OCI-LY7 (cell line): ENCODE measurements at regions not wholly inside any gene's neighbourhood (a gene's known extent, or its start where the extent isn't known, plus 50 kb on each side); places are given as distances from the start of the nearest gene placed in this dataset.

Source experiments
- EZH2phosphoT487 ChIP-seq: fragments of 200-600 bp; sonication (generic); IDR thresholded peaks from 2 replicates; pipeline ENCODE4 v1.6.1; 2018; ENCODE audit warnings: low read depth, borderline replicate concordance, mild to moderate bottlenecking, mixed run types, antibody characterized with exemption, low read length, moderate library complexity, mixed read lengths
- TF ChIP-seq, protein P1 (sequence below): fragments of 200-600 bp; sonication (generic); conservative IDR thresholded peaks from 2 replicates; pipeline ENCODE4 v1.5.1; 2014; ENCODE audit warnings: mild to moderate bottlenecking, antibody characterized with exemption, low read length, moderate library complexity, mixed read lengths

DNA sequence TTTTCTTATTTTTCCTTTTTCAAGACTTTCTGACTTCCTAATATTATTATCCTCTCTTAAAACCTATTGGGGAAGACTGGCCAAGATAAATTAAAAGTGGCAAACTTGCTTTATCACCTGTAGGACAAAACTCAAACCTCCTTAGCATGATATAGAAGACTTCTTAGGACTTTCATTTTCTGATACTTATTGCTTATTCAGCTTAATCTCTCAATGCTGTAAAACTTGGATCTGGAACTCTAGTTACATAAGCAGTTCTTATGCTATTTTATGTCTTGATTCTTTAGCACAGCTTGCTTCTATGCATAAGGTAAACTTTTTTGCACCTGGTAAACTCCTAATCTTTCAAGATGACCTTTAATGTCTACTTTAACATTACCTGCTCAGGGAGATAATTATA lies 382.3 kb upstream of the LRRC7 start:
- TF ChIP-seq, protein P1, sequence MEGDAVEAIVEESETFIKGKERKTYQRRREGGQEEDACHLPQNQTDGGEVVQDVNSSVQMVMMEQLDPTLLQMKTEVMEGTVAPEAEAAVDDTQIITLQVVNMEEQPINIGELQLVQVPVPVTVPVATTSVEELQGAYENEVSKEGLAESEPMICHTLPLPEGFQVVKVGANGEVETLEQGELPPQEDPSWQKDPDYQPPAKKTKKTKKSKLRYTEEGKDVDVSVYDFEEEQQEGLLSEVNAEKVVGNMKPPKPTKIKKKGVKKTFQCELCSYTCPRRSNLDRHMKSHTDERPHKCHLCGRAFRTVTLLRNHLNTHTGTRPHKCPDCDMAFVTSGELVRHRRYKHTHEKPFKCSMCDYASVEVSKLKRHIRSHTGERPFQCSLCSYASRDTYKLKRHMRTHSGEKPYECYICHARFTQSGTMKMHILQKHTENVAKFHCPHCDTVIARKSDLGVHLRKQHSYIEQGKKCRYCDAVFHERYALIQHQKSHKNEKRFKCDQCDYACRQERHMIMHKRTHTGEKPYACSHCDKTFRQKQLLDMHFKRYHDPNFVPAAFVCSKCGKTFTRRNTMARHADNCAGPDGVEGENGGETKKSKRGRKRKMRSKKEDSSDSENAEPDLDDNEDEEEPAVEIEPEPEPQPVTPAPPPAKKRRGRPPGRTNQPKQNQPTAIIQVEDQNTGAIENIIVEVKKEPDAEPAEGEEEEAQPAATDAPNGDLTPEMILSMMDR = no peak
- no peak for TF ChIP-seq EZH2phosphoT487
